Stimulated activated CD4-positive, alpha-beta T cell treated with anti-CD3 and anti-CD28 coated beads, Interleukin-1b, Interleukin-23, amount 100 ng/mL, for 4 hours (primary cell): ENCODE measurements at regions not wholly inside any gene's neighbourhood (a gene's known extent, or its start where the extent isn't known, plus 50 kb on each side); places are given as distances from the start of the nearest gene placed in this dataset.

Experiments
- DNase-seq, 2 donors: peaks; one replicate each; pipeline ENCODE4 v3.0.0-alpha.2; 2020; ENCODE audit warnings: low read depth in 2 of 2

DNA sequence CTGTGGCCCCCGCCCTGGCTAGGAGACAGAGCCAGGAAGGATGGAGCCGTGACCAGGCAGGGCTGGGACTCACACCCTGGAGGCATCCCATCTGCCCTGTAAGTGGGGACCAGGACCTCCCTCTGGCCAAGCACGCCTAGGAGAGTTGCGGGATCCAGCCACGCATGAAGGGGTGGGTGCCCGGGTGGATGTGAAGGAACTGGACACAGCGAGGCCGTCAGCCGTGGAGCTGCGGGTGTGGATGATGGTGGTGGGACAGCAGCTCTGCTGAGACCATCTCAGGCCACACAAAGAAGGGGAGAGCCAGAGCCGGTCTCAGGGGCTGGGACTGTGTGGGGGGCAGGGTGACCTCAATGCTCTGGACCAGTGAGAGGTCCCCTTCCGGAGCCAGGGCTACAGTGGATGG is 746.4 kb downstream of the BRD1 start:
- no peak for DNase-seq

- DNase-seq: no peak
These were observed 747.0 kb downstream of the BRD1 start for GRCh38 chr22:49080631-49081030.

DNA sequence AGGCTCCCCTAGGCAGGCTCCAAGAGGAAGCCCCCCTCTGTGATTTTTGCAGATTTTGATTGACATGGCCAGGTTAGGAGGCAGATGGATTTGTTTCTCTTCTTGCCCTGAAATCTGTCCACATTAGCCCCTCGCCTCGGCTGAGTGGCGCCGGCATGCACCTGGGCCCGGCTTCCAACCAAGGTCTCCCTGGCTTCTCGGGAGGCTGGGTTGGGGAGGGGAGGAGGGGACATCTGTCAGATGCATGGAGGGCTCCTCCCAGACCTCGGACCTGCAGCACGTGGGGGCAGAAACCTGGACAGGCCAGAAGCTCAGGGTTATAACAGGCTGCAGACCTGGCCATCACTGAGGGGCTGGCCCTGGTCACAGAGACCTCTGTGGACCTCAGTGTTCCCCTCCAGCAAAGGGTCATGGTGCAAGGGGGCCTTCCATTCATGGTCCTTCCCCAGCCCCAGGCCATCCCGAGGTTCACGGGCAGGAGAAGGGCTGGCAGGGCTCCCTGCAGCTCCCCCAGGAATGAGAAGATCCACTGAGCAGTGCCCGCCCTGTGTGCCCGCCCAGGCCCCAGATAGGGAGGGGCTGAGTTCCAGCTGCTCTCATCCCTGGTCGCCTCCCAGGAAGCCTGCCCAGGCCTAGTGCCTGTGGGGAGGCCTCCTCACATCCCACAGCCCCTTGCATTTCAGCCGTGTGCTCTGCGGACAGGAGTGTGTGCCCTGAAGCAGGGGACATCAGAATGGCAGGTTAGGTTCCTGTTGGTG is 747.8 kb downstream of the BRD1 start:
- no peak for DNase-seq

GRCh38 chr22:49079027-49079725 is 748.5 kb downstream of the BRD1 start:
- DNase-seq: no peak

DNA sequence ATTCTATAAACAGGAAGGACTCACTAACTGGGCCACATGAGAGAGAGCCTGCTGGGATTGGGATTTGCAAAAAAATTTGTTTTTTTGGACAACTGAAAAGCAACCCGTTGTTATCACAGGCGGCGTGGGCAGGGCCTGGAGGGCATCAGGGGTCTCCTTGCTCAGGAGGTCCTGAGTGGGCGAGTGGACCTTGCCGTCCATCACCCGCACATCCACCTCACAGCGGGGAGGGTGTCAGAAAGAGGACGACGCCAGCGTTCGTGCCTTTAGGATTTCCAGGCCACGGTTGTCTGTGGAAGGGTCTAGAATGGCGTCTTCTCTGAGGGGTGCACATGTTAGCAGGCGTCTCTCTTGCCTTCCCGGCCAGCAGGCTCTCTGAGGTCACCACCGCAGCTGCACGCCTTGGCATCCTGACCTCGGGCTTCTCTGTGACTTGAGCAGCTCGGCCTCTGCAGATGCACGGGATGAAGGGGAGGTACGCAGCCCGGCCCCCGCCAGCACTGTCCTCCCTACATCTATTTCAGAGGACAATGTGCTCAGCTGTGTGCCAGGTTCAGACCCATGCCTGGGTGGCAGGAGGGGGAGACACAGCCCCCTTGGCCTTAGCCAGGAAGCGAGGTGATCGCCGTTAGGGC is 749.5 kb downstream of the BRD1 start:
- DNase-seq: no peak

- DNase-seq: no peak
These were observed 750.1 kb downstream of the BRD1 start for GRCh38 chr22:49077586-49077985.

- DNase-seq: no peak
These were observed 750.7 kb downstream of the BRD1 start for GRCh38 chr22:49077036-49077393.

DNA sequence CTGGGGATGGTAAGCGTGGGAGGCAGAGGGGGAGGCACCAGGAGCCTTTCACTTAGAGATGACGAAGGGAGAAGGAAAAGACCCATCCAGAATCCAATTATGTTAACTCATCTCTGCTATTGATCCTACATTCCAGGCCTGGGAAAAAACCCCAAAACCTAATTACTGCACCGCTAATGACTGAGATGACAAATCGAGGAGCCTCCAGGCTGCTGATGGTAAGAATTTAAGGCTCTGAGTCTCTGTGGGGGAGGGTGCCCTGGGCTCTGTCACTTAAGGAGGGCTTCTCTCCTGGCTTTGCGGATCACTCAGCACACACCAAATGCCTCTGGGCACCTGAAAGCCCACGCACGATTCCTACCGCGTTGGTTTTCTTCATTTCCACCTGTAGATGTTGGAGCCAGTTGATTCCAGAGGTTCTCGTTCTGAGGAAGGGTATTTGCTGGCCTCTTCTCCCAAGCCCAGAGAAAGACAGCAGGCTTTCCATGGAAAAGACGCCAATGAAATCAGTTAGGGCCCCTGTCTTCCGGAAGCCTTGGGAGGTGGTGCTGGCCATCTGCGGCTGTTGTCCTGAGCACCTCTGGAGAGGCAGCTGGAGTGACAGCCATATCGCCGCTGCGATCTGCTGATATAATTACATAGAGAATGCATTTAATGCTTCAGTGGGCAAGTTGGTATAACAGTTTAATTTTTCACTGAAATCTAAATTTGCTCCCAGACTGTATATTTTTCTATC is 751.2 kb downstream of the BRD1 start:
- DNase-seq: no peak

- no peak for DNase-seq
These were observed 752.5 kb downstream of the BRD1 start for GRCh38 chr22:49075150-49075549.

GRCh38 chr22:49073873-49074417 is 753.7 kb downstream of the BRD1 start:
- no peak for DNase-seq

- DNase-seq: no peak
These were observed 754.6 kb downstream of the BRD1 start for GRCh38 chr22:49072996-49073645.

DNA sequence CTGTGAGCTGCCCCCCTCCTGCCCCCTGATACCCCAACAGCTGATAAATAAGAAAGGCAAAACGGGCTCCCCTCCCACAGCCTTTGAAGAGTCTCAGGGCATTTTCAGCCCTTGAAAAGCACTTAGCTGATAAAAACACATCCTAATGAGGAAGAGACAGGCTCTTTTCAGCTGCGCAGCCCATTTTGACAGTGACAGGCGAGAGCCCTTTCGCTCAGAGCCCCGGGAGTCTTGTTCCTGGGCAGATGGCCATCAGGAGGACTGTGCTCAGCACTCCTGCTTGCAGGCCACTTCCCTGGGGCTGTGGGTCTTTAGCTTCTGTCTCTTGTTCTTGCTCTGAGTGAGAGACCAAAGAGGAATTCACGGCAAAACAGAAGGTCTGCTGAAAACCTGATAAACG is 757.2 kb downstream of the BRD1 start:
- DNase-seq: no peak

- DNase-seq: no peak
These were observed 758.7 kb downstream of the BRD1 start for GRCh38 chr22:49068861-49069500.

- DNase-seq: no peak
These were observed 760.2 kb downstream of the BRD1 start for GRCh38 chr22:49067504-49067903.

DNA sequence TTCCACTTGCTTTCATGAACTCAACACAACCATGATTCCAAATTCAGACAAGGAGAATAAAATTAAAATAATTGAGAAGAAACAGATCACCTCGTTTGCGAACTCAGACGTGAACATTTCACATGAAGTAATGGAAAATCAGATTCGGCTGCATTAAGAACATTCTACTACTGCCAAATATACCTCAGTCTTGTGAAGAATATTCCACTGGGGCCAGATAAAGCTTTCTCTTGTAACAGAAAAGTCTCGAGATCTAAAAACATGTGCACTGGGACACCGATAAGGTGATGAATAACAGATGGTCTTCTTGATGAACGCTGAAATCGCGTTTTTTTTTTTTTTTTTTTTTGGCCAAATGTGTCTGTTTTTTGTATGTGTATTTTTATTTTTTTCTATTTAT is 761.1 kb downstream of the BRD1 start:
- no peak for DNase-seq

- DNase-seq: no peak
These were observed 762.8 kb downstream of the BRD1 start for GRCh38 chr22:49064836-49065235.

- DNase-seq: no peak
These were observed 764.2 kb downstream of the BRD1 start for GRCh38 chr22:49063545-49063890.

- no peak for DNase-seq
These were observed 764.7 kb downstream of the BRD1 start for GRCh38 chr22:49062802-49063544.

DNA sequence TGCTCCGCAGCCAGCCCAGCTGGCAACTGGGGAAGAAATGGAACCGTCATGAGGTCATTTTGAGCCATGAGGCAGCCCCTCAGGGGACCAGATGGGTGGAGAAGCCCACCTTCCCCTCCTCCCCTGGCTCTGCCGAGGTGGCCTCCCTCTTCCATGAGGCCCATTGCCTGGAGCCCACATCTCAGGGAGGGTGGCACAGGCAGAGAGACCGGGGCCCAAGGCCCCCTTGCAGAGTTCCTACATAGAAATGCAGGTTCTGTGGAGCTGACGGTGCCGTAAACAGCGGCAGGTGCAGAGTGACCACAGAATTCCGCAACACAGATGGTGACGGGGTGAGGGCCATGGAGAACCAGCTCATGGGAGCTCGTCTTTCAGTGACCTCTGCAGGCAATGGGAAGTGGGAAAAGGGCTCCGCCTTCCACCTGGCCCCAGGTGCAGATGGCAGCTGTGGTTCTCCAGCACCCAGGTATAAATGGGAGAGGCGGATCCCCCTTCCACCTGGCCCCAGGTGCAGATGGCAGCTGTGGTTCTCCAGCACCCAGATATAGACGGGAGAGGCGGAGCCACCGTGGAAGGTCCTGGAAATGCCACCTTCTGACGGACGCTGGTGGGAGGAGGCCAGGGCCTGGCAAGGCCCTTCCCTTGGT is 765.4 kb downstream of the BRD1 start:
- no peak for DNase-seq

DNA sequence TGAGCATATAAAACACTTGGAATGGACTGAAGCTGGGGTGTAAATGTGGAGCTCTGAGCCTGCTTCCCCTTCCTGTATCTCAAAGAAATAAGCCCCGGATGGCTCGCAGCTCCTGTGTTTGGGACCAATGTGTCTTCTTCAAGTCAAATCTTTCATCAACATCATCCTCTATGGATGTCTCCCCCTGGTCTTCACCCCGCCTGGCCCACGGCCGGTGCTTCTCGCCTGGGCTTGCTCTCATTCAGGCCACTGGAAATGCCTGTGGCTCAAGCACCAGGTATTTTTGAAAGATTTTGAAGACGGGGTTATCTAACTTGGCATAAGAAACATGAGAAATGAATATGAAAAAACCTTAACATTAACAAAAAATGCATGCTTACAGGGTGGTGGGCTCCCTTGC is 769.8 kb downstream of the BRD1 start:
- no peak for DNase-seq
